HEK293 (cell line): ENCODE measurements at regions not wholly inside any gene's neighbourhood (a gene's known extent, or its start where the extent isn't known, plus 50 kb on each side); places are given as distances from the start of the nearest gene placed in this dataset.
A peak's percentile ranks its signal among the peaks of the same experiment; 100 is the strongest.

Source experiments
- CTCF ChIA-PET: fragments of 350-600 bp; formaldehyde crosslinking; extraction: SDS; loops from one replicate; lab custom pipeline; 2021; ENCODE audit warnings: antibody characterized with exemption; lab: Yijun Ruan, JAX
- POLR2A ChIA-PET: fragments of 300-600 bp; formaldehyde crosslinking; extraction: SDS; loops from one replicate; lab custom pipeline; 2020; ENCODE audit warnings: antibody characterized with exemption, inconsistent platforms; lab: Yijun Ruan, JAX
- H3K27ac ChIP-seq: fragments of 200-500 bp; sonication (Bioruptor generic); 2 replicates; pipeline ENCODE4 v1.5.1; 2014; ENCODE audit warnings: low read depth, low read length, control low read depth, inconsistent platforms; ENCODE audit errors: extremely low read depth
- H3K36me3 ChIP-seq, 2 experiments: fragments of 200-500 bp in 1 of 2; sonication (Bioruptor generic) in 1 of 2; 1 replicate in 1 of 2; 2 replicates in 1 of 2; pipeline ENCODE4 v1.5.1; 2014 to 2017; ENCODE audit warnings: inconsistent platforms in 2 of 2, low read length in 2 of 2; ENCODE audit not compliant: control insufficient read depth in 2 of 2, insufficient read depth in 1 of 2
- H3K4me1 ChIP-seq: fragments of 200-500 bp; sonication (Bioruptor generic); 2 replicates; pipeline ENCODE4 v1.5.1; 2014; ENCODE audit warnings: mild to moderate bottlenecking, low read length, inconsistent platforms; ENCODE audit not compliant: control insufficient read depth, insufficient read depth
- H3K4me3 ChIP-seq: 2 replicates; pipeline ENCODE4 v1.5.1; 2011; ENCODE audit warnings: low read depth, mild to moderate bottlenecking, control low read depth, low read length, moderate library complexity
- H3K9me3 ChIP-seq: fragments of 200-500 bp; sonication (Bioruptor generic); 2 replicates; pipeline ENCODE4 v1.5.1; 2014; ENCODE audit warnings: low read depth, low read length, inconsistent platforms; ENCODE audit not compliant: control insufficient read depth, insufficient read depth
- GLIS1 ChIP-seq: fragments of 450-650 bp; formaldehyde crosslinking; IDR thresholded peaks from 2 replicates; pipeline ENCODE4 v1.5.1; 2016; ENCODE audit warnings: missing biosample characterization, missing genetic modification characterization
- GLIS2 ChIP-seq: fragments of 450-650 bp; formaldehyde crosslinking; IDR thresholded peaks from 2 replicates; pipeline ENCODE4 v1.5.1; 2016; ENCODE audit warnings: missing biosample characterization, missing genetic modification characterization
- HIC1 ChIP-seq: fragments of 450-650 bp; formaldehyde crosslinking; IDR thresholded peaks from 2 replicates; pipeline ENCODE4 v1.5.1; 2016; ENCODE audit warnings: missing biosample characterization, missing genetic modification characterization
- INSM2 ChIP-seq: fragments of 450-650 bp; formaldehyde crosslinking; IDR thresholded peaks from 2 replicates; pipeline ENCODE4 v1.5.1; 2016; ENCODE audit warnings: missing biosample characterization, missing genetic modification characterization
- KLF1 ChIP-seq: fragments of 450-650 bp; formaldehyde crosslinking; IDR thresholded peaks from 2 replicates; pipeline ENCODE4 v1.5.1; 2016; ENCODE audit warnings: missing biosample characterization, missing genetic modification characterization
- KLF10 ChIP-seq: fragments of 450-650 bp; IDR thresholded peaks from 2 replicates; pipeline ENCODE4 v1.5.1; 2018; ENCODE audit warnings: missing biosample characterization, mild to moderate bottlenecking, missing genetic modification characterization
- KLF8 ChIP-seq: fragments of 450-650 bp; formaldehyde crosslinking; IDR thresholded peaks from 2 replicates; pipeline ENCODE4 v1.5.1; 2016; ENCODE audit warnings: missing biosample characterization, missing genetic modification characterization
- SCRT2 ChIP-seq: fragments of 450-650 bp; formaldehyde crosslinking; IDR thresholded peaks from 2 replicates; pipeline ENCODE4 v1.5.1; 2016; ENCODE audit warnings: missing biosample characterization, missing genetic modification characterization
- TRIM28 ChIP-seq: IDR thresholded peaks from 2 replicates; pipeline ENCODE4 v1.6.1; 2011; ENCODE audit warnings: low read length, control low read depth, borderline replicate concordance
- ZEB2 ChIP-seq: fragments of 450-650 bp; formaldehyde crosslinking; IDR thresholded peaks from 2 replicates; pipeline ENCODE4 v1.5.1; 2016; ENCODE audit warnings: missing biosample characterization, missing genetic modification characterization
- ZIC2 ChIP-seq: fragments of 450-650 bp; formaldehyde crosslinking; IDR thresholded peaks from 2 replicates; pipeline ENCODE4 v1.5.1; 2016; ENCODE audit warnings: missing biosample characterization, missing genetic modification characterization
- ZNF10 ChIP-seq: fragments of 450-650 bp; formaldehyde crosslinking; IDR thresholded peaks from 2 replicates; pipeline ENCODE4 v1.5.1; 2017; ENCODE audit warnings: missing biosample characterization, missing genetic modification characterization
- ZNF2 ChIP-seq: fragments of 450-650 bp; formaldehyde crosslinking; IDR thresholded peaks from 2 replicates; pipeline ENCODE4 v1.5.1; 2016; ENCODE audit warnings: missing biosample characterization, missing genetic modification characterization
- ZNF248 ChIP-seq: fragments of 450-650 bp; formaldehyde crosslinking; IDR thresholded peaks from 2 replicates; pipeline ENCODE4 v1.5.1; 2017; ENCODE audit warnings: missing biosample characterization, missing genetic modification characterization
- ZNF529 ChIP-seq: fragments of 450-650 bp; formaldehyde crosslinking; IDR thresholded peaks from 2 replicates; pipeline ENCODE4 v1.5.1; 2017; ENCODE audit warnings: missing genetic modification characterization, missing biosample characterization; ENCODE audit not compliant: insufficient replicate concordance
- ZNF585B ChIP-seq: fragments of 450-650 bp; formaldehyde crosslinking; IDR thresholded peaks from 2 replicates; pipeline ENCODE4 v1.5.1; 2016; ENCODE audit warnings: missing biosample characterization, missing genetic modification characterization
- ZNF610 ChIP-seq: fragments of 450-650 bp; formaldehyde crosslinking; IDR thresholded peaks from 2 replicates; pipeline ENCODE4 v1.5.1; 2016; ENCODE audit warnings: missing biosample characterization, missing genetic modification characterization, borderline replicate concordance
- ZNF623 ChIP-seq: fragments of 450-650 bp; formaldehyde crosslinking; IDR thresholded peaks from 2 replicates; pipeline ENCODE4 v1.5.1; 2016; ENCODE audit warnings: missing biosample characterization, missing genetic modification characterization
- ZNF629 ChIP-seq: fragments of 450-650 bp; formaldehyde crosslinking; IDR thresholded peaks from 2 replicates; pipeline ENCODE4 v1.5.1; 2017; ENCODE audit warnings: missing biosample characterization, missing genetic modification characterization
- ZNF658 ChIP-seq: fragments of 450-650 bp; formaldehyde crosslinking; IDR thresholded peaks from 2 replicates; pipeline ENCODE4; 2016; ENCODE audit warnings: missing biosample characterization, missing genetic modification characterization
- ZNF692 ChIP-seq: fragments of 450-650 bp; formaldehyde crosslinking; IDR thresholded peaks from 2 replicates; pipeline ENCODE4 v1.5.1; 2016; ENCODE audit warnings: missing biosample characterization, missing genetic modification characterization
- TF ChIP-seq, protein P1 (sequence below): fragments of 450-650 bp; formaldehyde crosslinking; IDR thresholded peaks from 2 replicates; pipeline ENCODE4 v1.5.1; 2016; ENCODE audit warnings: missing biosample characterization, missing genetic modification characterization

DNA sequence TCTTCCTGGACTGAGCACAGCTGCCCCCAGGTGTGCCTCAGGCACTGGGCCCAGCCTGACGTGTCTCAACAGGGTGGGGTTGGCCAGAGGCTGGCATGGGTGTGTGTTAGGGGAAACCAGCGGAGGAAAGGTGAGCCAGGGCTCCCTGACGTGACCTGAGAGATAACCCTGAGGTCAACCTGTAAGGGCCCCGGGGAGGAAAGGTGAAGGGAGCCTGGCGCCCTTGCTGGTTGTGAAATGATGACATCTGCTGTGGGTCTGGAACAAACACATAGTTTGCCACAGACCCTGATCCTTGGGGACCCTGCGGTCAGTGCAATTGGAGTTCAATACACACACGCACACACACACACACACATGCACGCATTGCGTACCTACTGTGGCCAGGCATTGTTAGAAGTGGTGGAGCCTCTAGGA is 100.2 kb upstream of the TLE3 start (continued):
- TF ChIP-seq HIC1 (tag by site-specific recombination) (no peak), ZNF248 (tag by site-specific recombination) (no peak)

DNA sequence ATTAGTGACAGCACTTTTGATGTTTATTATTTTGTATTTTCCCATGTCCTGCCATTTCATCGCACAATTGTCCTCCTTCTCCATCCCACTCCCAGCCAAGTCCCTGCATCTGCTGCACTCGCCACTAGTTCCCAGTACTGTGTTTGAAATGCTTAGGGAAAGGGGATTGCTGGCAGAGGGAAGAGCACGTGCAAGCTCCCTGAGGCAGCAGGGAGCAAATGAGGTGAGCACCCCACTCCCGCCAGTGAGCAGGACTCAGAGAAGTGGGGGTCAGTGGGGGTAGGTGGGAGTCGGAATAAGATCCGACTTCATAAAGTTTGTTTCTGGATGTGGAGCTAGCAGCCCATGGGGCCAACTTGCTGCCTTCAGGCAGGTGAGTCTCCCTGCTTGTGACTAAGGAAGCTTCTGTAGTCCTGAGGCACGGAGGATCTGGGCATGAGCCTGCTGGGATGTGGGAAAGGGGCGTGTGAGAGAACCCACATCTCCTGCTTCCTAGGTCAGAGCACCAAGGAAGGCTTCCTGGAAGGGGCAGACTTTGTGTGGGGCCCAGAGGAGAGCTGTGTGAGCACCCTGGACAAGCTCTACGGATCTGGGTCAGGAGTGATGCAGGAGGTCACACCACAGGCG is 99.7 kb upstream of the TLE3 start:
- Histone ChIP-seq H3K4me3 (no peak overlapping the region), H3K9me3 (no peaks in the 10 kb centered on the region), H3K36me3 (no peaks in the 10 kb centered on the region), H3K4me1 (peaks cover 46% of the 10 kb centered on the region), H3K27ac (peak overlapping the region; percentile 83)
- TF ChIP-seq ZNF623 (tag by site-specific recombination) (peak; percentile 92), ZIC2 (tag by site-specific recombination) (0 out of 2 replicates have a peak, but pooled peaks have one; percentile 19), GLIS2 (tag by site-specific recombination) (peak; percentile 44; the same call in 1 of the 2 replicates), ZNF658 (no peak), GLIS1 (tag by site-specific recombination) (peak; percentile 45; the same call in 1 of the 2 replicates), ZNF529 (tag by site-specific recombination) (peak; percentile 1)
- TF ChIP-seq, protein P1, sequence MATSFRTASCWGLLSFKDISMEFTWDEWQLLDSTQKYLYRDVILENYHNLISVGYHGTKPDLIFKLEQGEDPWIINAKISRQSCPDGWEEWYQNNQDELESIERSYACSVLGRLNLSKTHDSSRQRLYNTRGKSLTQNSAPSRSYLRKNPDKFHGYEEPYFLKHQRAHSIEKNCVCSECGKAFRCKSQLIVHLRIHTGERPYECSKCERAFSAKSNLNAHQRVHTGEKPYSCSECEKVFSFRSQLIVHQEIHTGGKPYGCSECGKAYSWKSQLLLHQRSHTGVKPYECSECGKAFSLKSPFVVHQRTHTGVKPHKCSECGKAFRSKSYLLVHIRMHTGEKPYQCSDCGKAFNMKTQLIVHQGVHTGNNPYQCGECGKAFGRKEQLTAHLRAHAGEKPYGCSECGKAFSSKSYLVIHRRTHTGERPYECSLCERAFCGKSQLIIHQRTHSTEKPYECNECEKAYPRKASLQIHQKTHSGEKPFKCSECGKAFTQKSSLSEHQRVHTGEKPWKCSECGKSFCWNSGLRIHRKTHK (tag by site-specific recombination) = no peak
- POLR2A ChIA-PET = interaction anchor here (1.2 to 3.7 kb wide), 6 partner anchors 10 to 105 kb away, joined by 3 to 25 read pairs (median 6); partner anchors contain the start of gene TLE3
- CTCF ChIA-PET = interaction anchor here (0.6 to 2.0 kb wide), 6 partner anchors 14 to 290 kb away, joined by 3 to 5 read pairs (median 3); partner anchors contain the start of gene TLE3

DNA sequence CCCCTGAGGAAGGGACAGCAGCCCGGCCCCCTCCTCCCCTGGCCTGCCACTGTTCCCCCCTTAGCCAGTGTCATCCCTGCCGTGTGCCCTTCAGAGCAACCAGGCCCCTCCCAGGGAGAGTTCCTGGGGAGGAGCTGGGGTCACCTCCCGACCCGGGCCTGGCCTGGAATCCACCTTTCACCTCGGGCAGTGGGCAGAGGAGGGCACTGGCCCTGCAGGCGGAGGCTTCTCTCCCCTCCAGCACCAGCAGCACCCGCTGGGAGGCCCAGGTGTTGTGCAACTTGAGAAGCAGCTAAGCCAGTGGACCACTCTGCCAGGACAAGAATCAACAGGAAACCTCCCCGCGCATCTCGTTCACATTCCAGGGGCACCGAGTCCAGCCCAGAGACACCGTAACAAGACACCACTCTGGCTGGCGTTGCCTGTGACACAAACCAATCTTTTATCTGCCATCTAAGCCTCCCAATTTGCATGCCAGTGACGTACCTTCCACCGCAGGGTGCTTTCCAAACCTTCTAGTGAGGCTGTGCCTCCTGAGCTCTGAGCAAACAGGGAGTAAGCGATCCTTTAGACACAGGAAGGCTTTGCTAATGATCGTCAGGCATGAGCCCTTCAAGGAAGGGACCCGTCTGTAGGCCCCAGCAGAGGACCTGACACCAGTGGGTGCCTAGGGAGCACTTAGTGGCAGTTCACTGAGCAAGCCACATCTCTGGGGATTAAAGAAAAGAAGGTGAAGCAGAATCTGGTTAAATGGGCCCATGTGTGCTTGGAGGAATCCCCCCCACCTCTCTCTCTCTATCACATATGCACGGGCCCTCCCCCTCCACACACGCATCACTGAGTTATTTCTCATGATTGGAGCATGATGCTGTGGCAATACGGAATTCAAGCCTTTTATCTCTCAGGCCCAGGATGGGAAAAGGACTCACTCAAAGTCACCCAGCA is 98.9 kb upstream of the TLE3 start:
- Histone ChIP-seq H3K4me1 (peaks cover 46% of the 10 kb centered on the region), H3K9me3 (peaks cover 3% of the 10 kb centered on the region), H3K27ac (peak overlapping the region; percentile 83), H3K4me3 (no peak overlapping the region), H3K36me3 (no peaks in the 10 kb centered on the region)
- CTCF ChIA-PET = interaction anchor here (0.6 to 2.0 kb wide), 9 partner anchors 9 to 291 kb away, joined by 3 to 7 read pairs (median 4); partner anchors contain the start of gene TLE3
- POLR2A ChIA-PET = interaction anchor here (0.9 to 3.7 kb wide), 9 partner anchors 9 to 105 kb away, joined by 3 to 25 read pairs (median 5); partner anchors contain the start of gene TLE3
- TF ChIP-seq KLF1 (tag by site-specific recombination) = peak; percentile 66
- TF ChIP-seq ZIC2 (tag by site-specific recombination) = peak; percentile 98
- no peak for TF ChIP-seq ZNF585B (tag by site-specific recombination)
- TF ChIP-seq ZNF629 (tag by site-specific recombination) = peak; percentile 99
- peak; percentile 9; the same call in 1 of the 2 replicates for TF ChIP-seq KLF8 (tag by site-specific recombination)
- TF ChIP-seq ZNF610 (tag by site-specific recombination) = peak; percentile 78; the same call in 1 of the 2 replicates
- TF ChIP-seq ZNF692 (tag by site-specific recombination) = peak; percentile 93
- peak; percentile 60; the same call in 1 of the 2 replicates for TF ChIP-seq ZNF2 (tag by site-specific recombination)
- peak; percentile 96 for TF ChIP-seq ZEB2 (tag by site-specific recombination)
- TF ChIP-seq KLF10 (tag by site-specific recombination) = peak; percentile 85
- peak; percentile 94 for TF ChIP-seq TRIM28
- TF ChIP-seq ZNF10 (tag by site-specific recombination) = peak; percentile 79; the same call in 1 of the 2 replicates
- TF ChIP-seq SCRT2 (tag by site-specific recombination) = peak; percentile 99
- peak; percentile 99 for TF ChIP-seq INSM2 (tag by site-specific recombination)
